ENCODE measurements at regions not wholly inside any gene's neighbourhood (a gene's known extent, or its start where the extent isn't known, plus 50 kb on each side); places are given as distances from the start of the nearest gene placed in this dataset.

GRCh38 chr6:145254649-145255401, 480.5 kb downstream of the EPM2A start:
- TF ChIP-seq CTCF (IDR thresholded peaks at IDR 0.05; ENCODE audit: low read depth, low read length, missing input control) (no peak), TAF1 (conservative IDR thresholded peaks at IDR 0.05) (no peak), MAX (IDR thresholded peaks at IDR 0.05) (no peak), RAD21 (IDR thresholded peaks at IDR 0.05) (no peak)

All from liver (tissue), 3 donors.